Trophoblast cell (in vitro differentiated cells and primary cell): ENCODE measurements at regions not wholly inside any gene's neighbourhood (a gene's known extent, or its start where the extent isn't known, plus 50 kb on each side); places are given as distances from the start of the nearest gene placed in this dataset.

ENCODE experiments used
- DNase-seq, 2 donors: peaks; one replicate each; pipeline ENCODE4 v3.0.0-alpha.2; 2016
- H2AFZ ChIP-seq: 2 replicates; pipeline ENCODE4 v1.6.1; 2013; ENCODE audit warnings: low read length, moderate library complexity, mild to moderate bottlenecking; ENCODE audit not compliant: insufficient read depth, poor library complexity
- H2AK5ac ChIP-seq: 2 replicates; pipeline ENCODE4 v1.6.1; 2013; ENCODE audit warnings: mild to moderate bottlenecking, low read length
- H2BK120ac ChIP-seq: 2 replicates; pipeline ENCODE4 v1.6.1; 2013; ENCODE audit warnings: low read length, mild to moderate bottlenecking, moderate library complexity; ENCODE audit not compliant: insufficient read depth, poor library complexity
- H2BK12ac ChIP-seq: 2 replicates; pipeline ENCODE4 v1.6.1; 2013; ENCODE audit warnings: mild to moderate bottlenecking, low read length, moderate library complexity
- H2BK5ac ChIP-seq: 2 replicates; pipeline ENCODE4 v1.6.1; 2013; ENCODE audit warnings: low read length, low read depth, moderate library complexity, mild to moderate bottlenecking; ENCODE audit not compliant: poor library complexity
- H3K14ac ChIP-seq: 2 replicates; pipeline ENCODE4 v1.6.1; 2013; ENCODE audit warnings: mild to moderate bottlenecking, low read length
- H3K18ac ChIP-seq: 2 replicates; pipeline ENCODE4 v1.6.1; 2013; ENCODE audit warnings: mild to moderate bottlenecking, low read length
- H3K23ac ChIP-seq: 2 replicates; pipeline ENCODE4 v1.6.1; 2013; ENCODE audit warnings: low read length
- H3K27ac ChIP-seq: 2 replicates; pipeline ENCODE4 v1.5.1; 2013; ENCODE audit warnings: low read depth, mild to moderate bottlenecking, inconsistent platforms, low read length, moderate library complexity
- H3K27me3 ChIP-seq: 2 replicates; pipeline ENCODE4 v1.6.1; 2013; ENCODE audit warnings: inconsistent platforms, mild to moderate bottlenecking, low read length, moderate library complexity; ENCODE audit not compliant: insufficient read depth
- H3K36me3 ChIP-seq, 2 experiments: 1 replicate in 1 of 2; 2 replicates in 1 of 2; pipeline ENCODE4 v1.6.1; 2013; ENCODE audit warnings: low read length in 2 of 2, mild to moderate bottlenecking in 2 of 2, moderate library complexity in 1 of 2; ENCODE audit not compliant: insufficient read depth in 2 of 2, control insufficient read depth in 1 of 2
- H3K4ac ChIP-seq: 2 replicates; pipeline ENCODE4 v1.6.1; 2013; ENCODE audit warnings: low read depth, mild to moderate bottlenecking, low read length, moderate library complexity
- H3K4me1 ChIP-seq, 2 experiments: 1 replicate in 1 of 2; 2 replicates in 1 of 2; pipeline ENCODE4 v1.6.1; 2013; ENCODE audit warnings: low read length in 2 of 2, mild to moderate bottlenecking in 2 of 2, moderate library complexity in 1 of 2; ENCODE audit not compliant: insufficient read depth in 2 of 2, control insufficient read depth in 1 of 2
- H3K4me2 ChIP-seq: 2 replicates; pipeline ENCODE4 v1.6.1; 2013; ENCODE audit warnings: inconsistent platforms, mild to moderate bottlenecking, low read length, moderate library complexity
- H3K4me3 ChIP-seq: 2 replicates; pipeline ENCODE4 v1.5.1; 2013; ENCODE audit warnings: mild to moderate bottlenecking, low read depth, low read length, inconsistent platforms
- H3K79me1 ChIP-seq: one replicate; pipeline ENCODE4 v1.6.1; 2013; ENCODE audit warnings: low read length
- H3K79me2 ChIP-seq: 2 replicates; pipeline ENCODE4 v1.6.1; 2013; ENCODE audit warnings: low read length, mild to moderate bottlenecking; ENCODE audit not compliant: control insufficient read depth, insufficient read depth, poor library complexity
- H3K9ac ChIP-seq: 2 replicates; pipeline ENCODE4 v1.6.1; 2013; ENCODE audit warnings: mild to moderate bottlenecking, low read length
- H3K9me3 ChIP-seq: 2 replicates; pipeline ENCODE4 v1.6.1; 2013; ENCODE audit warnings: low read depth, mild to moderate bottlenecking, control low read depth, inconsistent platforms, low read length; ENCODE audit not compliant: insufficient read depth
- H4K12ac ChIP-seq: 2 replicates; pipeline ENCODE4 v1.6.1; 2013; ENCODE audit warnings: low read depth, mild to moderate bottlenecking, low read length, moderate library complexity
- H4K8ac ChIP-seq: 2 replicates; pipeline ENCODE4 v1.6.1; 2013; ENCODE audit warnings: low read depth, mild to moderate bottlenecking, low read length, moderate library complexity
- H4K91ac ChIP-seq: one replicate; pipeline ENCODE4 v1.6.1; 2013; ENCODE audit warnings: low read depth, mild to moderate bottlenecking, low read length, moderate library complexity
- WGBS: extraction: QIAGEN DNeasy Blood & Tissue Kit; methylation state at CpG from one replicate; pipeline ENCODE4 v1.1.7; 2013; ENCODE audit warnings: missing lambda C conversion rate; ENCODE audit not compliant: insufficient read length, insufficient coverage; ENCODE audit errors: extremely low coverage; 5-methylcytosine and 5-hydroxymethylcytosine counted together

- Histone ChIP-seq H3K4me2 (no peak overlapping the region), H3K4ac (no peak overlapping the region), H3K9me3 (no peaks in the 10 kb centered on the region), H3K4me1 (peaks cover 3 to 4% of the 10 kb centered on the region in 2 experiments), H3K27me3 (no peaks in the 10 kb centered on the region), H2AK5ac (no peak overlapping the region), H3K23ac (no peak overlapping the region), H3K9ac (no peak overlapping the region), H2BK120ac (no peak overlapping the region), H3K79me2 (no peaks in the 10 kb centered on the region), H4K8ac (no peak overlapping the region), H3K4me3 (no peak overlapping the region), H3K14ac (no peak overlapping the region), H4K12ac (no peak overlapping the region), H3K18ac (no peak overlapping the region), H2AFZ (no peak overlapping the region), H2BK12ac (no peak overlapping the region), H3K27ac (no peak overlapping the region), H2BK5ac (no peak overlapping the region), H3K36me3 (no peaks in the 10 kb centered on the region), H3K79me1 (no peaks in the 10 kb centered on the region), H4K91ac (no peak overlapping the region)
- DNase-seq: no peak
- WGBS: no CpG with 5 or more reads among the region's 2 CpGs
Measured at GRCh38 chr10:28403090-28403489, 100.2 kb upstream of the MPP7 start.

GRCh38 chr10:28408237-28408777 lies 105.4 kb upstream of the MPP7 start:
- Histone ChIP-seq H3K27ac (no peak overlapping the region), H3K36me3 (no peaks in the 10 kb centered on the region), H3K79me2 (no peaks in the 10 kb centered on the region)

DNA sequence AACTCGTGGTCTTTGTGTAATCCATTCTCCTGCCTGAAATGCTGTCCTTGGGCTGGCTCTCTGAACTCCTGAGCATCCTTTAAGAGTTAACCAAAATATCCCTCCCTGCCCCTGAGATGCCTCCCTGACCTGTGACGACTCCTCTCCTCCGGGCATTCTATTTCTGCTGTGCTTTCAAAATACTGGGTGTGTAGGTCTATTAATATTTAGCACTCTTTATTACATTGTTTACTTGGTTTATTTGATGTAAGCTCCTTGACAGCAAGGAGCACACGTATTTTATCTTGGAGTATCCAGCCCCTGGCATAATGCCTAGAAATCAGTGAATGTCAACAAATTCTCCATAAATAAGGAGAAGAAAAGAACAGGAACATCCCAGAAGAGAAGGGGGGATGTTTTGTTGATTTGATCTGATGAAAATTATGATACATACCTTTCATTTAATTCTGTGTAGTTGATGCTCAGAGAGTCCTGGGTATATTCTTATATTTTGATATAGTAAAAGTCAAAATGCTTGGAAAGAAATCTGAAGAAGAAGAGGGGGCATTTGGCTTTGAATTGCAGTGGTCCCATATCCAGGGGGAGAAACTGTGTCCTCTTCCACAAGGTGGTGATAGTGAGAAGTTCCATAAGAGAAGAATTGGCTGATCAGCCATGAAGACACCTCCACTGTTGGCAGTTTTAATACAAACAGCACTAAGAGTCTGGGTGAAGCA lies 107.7 kb upstream of the MPP7 start:
- Histone ChIP-seq H3K79me1 (no peaks in the 10 kb centered on the region), H4K12ac (no peak overlapping the region), H3K36me3 (no peaks in the 10 kb centered on the region), H3K27ac (no peak overlapping the region), H3K23ac (no peak overlapping the region), H3K18ac (no peak overlapping the region), H4K8ac (no peak overlapping the region), H2AFZ (no peak overlapping the region), H3K27me3 (no peaks in the 10 kb centered on the region), H3K9me3 (no peaks in the 10 kb centered on the region), H4K91ac (no peak overlapping the region), H2AK5ac (no peak overlapping the region), H3K9ac (no peak overlapping the region), H3K4ac (no peak overlapping the region), H3K4me2 (no peak overlapping the region), H2BK12ac (no peak overlapping the region), H3K14ac (no peak overlapping the region), H2BK120ac (no peak overlapping the region), H2BK5ac (no peak overlapping the region), H3K79me2 (no peaks in the 10 kb centered on the region), H3K4me1 (no peaks in the 10 kb centered on the region), H3K4me3 (no peak overlapping the region)
- peak in 1 of 2 donors; percentile 19 for DNase-seq
- WGBS: no CpG with 5 or more reads among the region's 4 CpGs

More at GRCh38 chr10:28408237-28408777, 105.4 kb upstream of the MPP7 start:
- Histone ChIP-seq H3K4me1 (peaks cover 3 to 4% of the 10 kb centered on the region in 2 experiments), H3K79me1 (no peaks in the 10 kb centered on the region), H3K4ac (no peak overlapping the region), H3K4me2 (no peak overlapping the region), H3K9me3 (no peaks in the 10 kb centered on the region), H4K8ac (no peak overlapping the region), H2BK120ac (no peak overlapping the region), H3K4me3 (no peak overlapping the region), H2AFZ (no peak overlapping the region), H3K27me3 (no peaks in the 10 kb centered on the region), H4K91ac (no peak overlapping the region), H2BK12ac (no peak overlapping the region), H3K9ac (no peak overlapping the region), H2AK5ac (no peak overlapping the region), H3K23ac (no peak overlapping the region), H2BK5ac (no peak overlapping the region), H3K14ac (no peak overlapping the region), H3K18ac (no peak overlapping the region), H4K12ac (no peak overlapping the region)
- WGBS: no CpG with 5 or more reads among the region's 4 CpGs
- DNase-seq: no peak

GRCh38 chr10:28411136-28411460 lies 108.2 kb upstream of the MPP7 start:
- H3K23ac ChIP-seq: no peak overlapping the region
- no peak overlapping the region for H4K91ac ChIP-seq
- no peaks in the 10 kb centered on the region for H3K4me1 ChIP-seq
- WGBS: no CpG with 5 or more reads among the region's 6 CpGs
- H2BK120ac ChIP-seq: no peak overlapping the region
- H3K18ac ChIP-seq: no peak overlapping the region
- no peak overlapping the region for H3K14ac ChIP-seq
- H4K8ac ChIP-seq: no peak overlapping the region
- H2BK12ac ChIP-seq: no peak overlapping the region
- H3K27me3 ChIP-seq: no peaks in the 10 kb centered on the region
- no peaks in the 10 kb centered on the region for H3K36me3 ChIP-seq
- H3K27ac ChIP-seq: no peak overlapping the region
- no peaks in the 10 kb centered on the region for H3K79me2 ChIP-seq
- H2BK5ac ChIP-seq: no peak overlapping the region
- no peak overlapping the region for H3K4ac ChIP-seq
- no peak overlapping the region for H3K4me2 ChIP-seq
- H2AFZ ChIP-seq: no peak overlapping the region
- H3K9me3 ChIP-seq: no peaks in the 10 kb centered on the region
- no peaks in the 10 kb centered on the region for H3K79me1 ChIP-seq
- H3K4me3 ChIP-seq: no peak overlapping the region
- no peak overlapping the region for H3K9ac ChIP-seq
- no peak overlapping the region for H2AK5ac ChIP-seq
- H4K12ac ChIP-seq: no peak overlapping the region
- no peak for DNase-seq
